ENCODE measurements at regions not wholly inside any gene's neighbourhood (a gene's known extent, or its start where the extent isn't known, plus 50 kb on each side); places are given as distances from the start of the nearest gene placed in this dataset.

DNA sequence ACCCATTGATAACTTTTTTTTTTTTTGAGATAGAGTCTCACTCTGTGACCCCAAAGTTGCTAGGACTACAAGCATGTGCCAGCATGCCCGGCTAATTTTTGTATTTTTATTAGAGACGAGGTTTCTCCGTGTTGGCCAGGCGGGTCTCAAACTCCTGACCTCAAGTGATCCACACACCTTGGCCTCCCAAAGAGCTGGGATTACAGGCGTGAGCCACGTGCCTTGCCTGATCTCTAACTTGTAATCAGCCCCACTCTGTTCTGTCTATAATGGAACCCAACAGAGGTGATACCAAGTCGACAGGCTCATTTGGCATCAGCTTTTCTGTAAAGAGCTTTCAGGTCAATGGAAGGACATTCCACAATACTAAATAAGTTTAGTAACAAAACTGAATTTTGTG, 99.4 kb downstream of the HFE start:
- TF ChIP-seq, protein P1, sequence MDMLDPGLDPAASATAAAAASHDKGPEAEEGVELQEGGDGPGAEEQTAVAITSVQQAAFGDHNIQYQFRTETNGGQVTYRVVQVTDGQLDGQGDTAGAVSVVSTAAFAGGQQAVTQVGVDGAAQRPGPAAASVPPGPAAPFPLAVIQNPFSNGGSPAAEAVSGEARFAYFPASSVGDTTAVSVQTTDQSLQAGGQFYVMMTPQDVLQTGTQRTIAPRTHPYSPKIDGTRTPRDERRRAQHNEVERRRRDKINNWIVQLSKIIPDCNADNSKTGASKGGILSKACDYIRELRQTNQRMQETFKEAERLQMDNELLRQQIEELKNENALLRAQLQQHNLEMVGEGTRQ (IDR thresholded peaks at IDR 0.05), result no peak
- no peak for TF ChIP-seq CHD2 (IDR thresholded peaks at IDR 0.05; ENCODE audit: low read length, partially characterized antibody)
- no peak for TF ChIP-seq RFX5 (IDR thresholded peaks at IDR 0.05)
- no peak for TF ChIP-seq ZNF302 (CRISPR knock-in tag; IDR thresholded peaks at IDR 0.05)
- no peak for TF ChIP-seq NPAS2 (CRISPR knock-in tag; IDR thresholded peaks at IDR 0.05; ENCODE audit: borderline replicate concordance)
- no peak for TF ChIP-seq HDAC2 (IDR thresholded peaks at IDR 0.05)
- TF ChIP-seq CTCF (IDR thresholded peaks at IDR 0.05), result no peak
- TF ChIP-seq FOXS1 (CRISPR knock-in tag; IDR thresholded peaks at IDR 0.05), result no peak
- TF ChIP-seq MAZ (IDR thresholded peaks at IDR 0.05; ENCODE audit: borderline replicate concordance, low read depth, low read length), result no peak

Data from A549 (cell line).